ENCODE measurements at regions not wholly inside any gene's neighbourhood (a gene's known extent, or its start where the extent isn't known, plus 50 kb on each side); places are given as distances from the start of the nearest gene placed in this dataset.

- no peak for FAIRE-seq
- DNase-seq (ENCODE audit: low spot score): no peak
Measured at GRCh38 chr14:101349108-101349507, 212.2 kb upstream of the DIO3 start.

- no peak for FAIRE-seq
- no peak for DNase-seq (ENCODE audit: low spot score)
Measured at GRCh38 chr14:101350021-101350420, 211.3 kb upstream of the DIO3 start.

GRCh38 chr14:101350691-101351090 is 210.6 kb upstream of the DIO3 start:
- DNase-seq (ENCODE audit: low spot score) (no peak), FAIRE-seq (no peak)

GRCh38 chr14:101351146-101351545 is 210.1 kb upstream of the DIO3 start:
- no peak for FAIRE-seq
- DNase-seq (ENCODE audit: low spot score): no peak

- DNase-seq (ENCODE audit: low spot score) (no peak), FAIRE-seq (no peak)
Measured at GRCh38 chr14:101351769-101352168, 209.5 kb upstream of the DIO3 start.

- FAIRE-seq: no peak
- DNase-seq (ENCODE audit: low spot score): no peak
Measured at GRCh38 chr14:101352567-101352966, 208.7 kb upstream of the DIO3 start.

- FAIRE-seq: no peak
Measured at GRCh38 chr14:101353422-101353821, 207.9 kb upstream of the DIO3 start.

GRCh38 chr14:101354726-101355125 is 206.6 kb upstream of the DIO3 start:
- FAIRE-seq (no peak), DNase-seq (ENCODE audit: low spot score) (no peak)

More at GRCh38 chr14:101353422-101353821, 207.9 kb upstream of the DIO3 start:
- no peak for DNase-seq (ENCODE audit: low spot score)

GRCh38 chr14:101355284-101355683 is 206.0 kb upstream of the DIO3 start:
- no peak for FAIRE-seq
- DNase-seq (ENCODE audit: low spot score): no peak

- DNase-seq (ENCODE audit: low spot score) (no peak), FAIRE-seq (no peak)
Measured at GRCh38 chr14:101357038-101357437, 204.3 kb upstream of the DIO3 start.

- FAIRE-seq: no peak
- DNase-seq (ENCODE audit: low spot score): no peak
Measured at GRCh38 chr14:101357559-101358319, 203.6 kb upstream of the DIO3 start.

GRCh38 chr14:101358320-101359125 is 202.8 kb upstream of the DIO3 start:
- no peak for DNase-seq (ENCODE audit: low spot score)
- FAIRE-seq: no peak

- no peak for FAIRE-seq
Measured at GRCh38 chr14:101359221-101360053, 201.9 kb upstream of the DIO3 start.

GRCh38 chr14:101360054-101360911 is 201.0 kb upstream of the DIO3 start:
- no peak for DNase-seq (ENCODE audit: low spot score)
- no peak for FAIRE-seq

More at GRCh38 chr14:101359221-101360053, 201.9 kb upstream of the DIO3 start:
- DNase-seq (ENCODE audit: low spot score): no peak

GRCh38 chr14:101361044-101361443 is 200.3 kb upstream of the DIO3 start:
- DNase-seq (ENCODE audit: low spot score): no peak
- no peak for FAIRE-seq

GRCh38 chr14:101361451-101362433 is 199.6 kb upstream of the DIO3 start:
- FAIRE-seq (no peak), DNase-seq (ENCODE audit: low spot score) (no peak)

GRCh38 chr14:101362529-101363260 is 198.6 kb upstream of the DIO3 start:
- no peak for FAIRE-seq
- DNase-seq (ENCODE audit: low spot score): no peak

- FAIRE-seq (no peak), DNase-seq (ENCODE audit: low spot score) (no peak)
Measured at GRCh38 chr14:101363261-101363555, 198.1 kb upstream of the DIO3 start.

- DNase-seq (ENCODE audit: low spot score) (no peak), FAIRE-seq (no peak)
Measured at GRCh38 chr14:101363880-101364391, 197.4 kb upstream of the DIO3 start.
